ENCODE measurements at regions not wholly inside any gene's neighbourhood (a gene's known extent, or its start where the extent isn't known, plus 50 kb on each side); places are given as distances from the start of the nearest gene placed in this dataset.

- H3K4me3 Mint-ChIP-seq: no peak overlapping the region
- Histone ChIP-seq H2BK12ac (ENCODE audit: insufficient read length, low read depth, low read length) (no peak overlapping the region), H2AK5ac (ENCODE audit: insufficient read length, low read length) (no peak overlapping the region), H3K18ac (ENCODE audit: insufficient read length, low read depth, low read length) (no peak overlapping the region), H2BK5ac (ENCODE audit: insufficient read length, low read length) (no peak overlapping the region), H3K56ac (ENCODE audit: insufficient read length, low read depth, low read length) (no peak overlapping the region), H3K79me2 (ENCODE audit: insufficient read depth, low read length) (no peaks in the 10 kb centered on the region), H3K23ac (ENCODE audit: insufficient read length, low read depth, low read length) (no peak overlapping the region), H3K4me2 (ENCODE audit: insufficient read depth, insufficient read length, low read length) (no peak overlapping the region), H4K20me1 (ENCODE audit: control insufficient read depth, insufficient read depth, insufficient read length) (no peaks in the 10 kb centered on the region), H3K79me1 (ENCODE audit: insufficient read depth, low read depth, low read length, poor library complexity, severe bottlenecking) (no peaks in the 10 kb centered on the region), H3K9ac (ENCODE audit: extremely low read depth, insufficient read length, low read length) (no peak overlapping the region), H4K91ac (ENCODE audit: insufficient read length, low read depth, low read length) (no peak overlapping the region), H4K5ac (ENCODE audit: insufficient read length, low read depth, low read length) (no peak overlapping the region), H2BK15ac (ENCODE audit: low read depth, low read length) (no peak overlapping the region), H3K9me3 (ENCODE audit: control insufficient read depth, low read depth, low read length) (no peaks in the 10 kb centered on the region), H3K4ac (ENCODE audit: low read depth, low read length) (no peak overlapping the region), H3T11ph (ENCODE audit: low read length) (no peak overlapping the region), H3K23me2 (ENCODE audit: insufficient read length, low read depth, low read length, poor library complexity, severe bottlenecking) (no peaks in the 10 kb centered on the region), H3K27ac (ENCODE audit: insufficient read length, low read depth, low read length) (no peak overlapping the region), H2BK20ac (ENCODE audit: low read depth, low read length, poor library complexity, severe bottlenecking) (no peak overlapping the region), H3K27me3 (ENCODE audit: insufficient read depth, low read length) (no peaks in the 10 kb centered on the region), H4K8ac (replicated peaks; ENCODE audit: insufficient read length, low read depth, low read length) (no peak overlapping the region), H2AFZ (ENCODE audit: low read length) (no peak overlapping the region), H2BK120ac (ENCODE audit: low read depth, low read length, poor library complexity, severe bottlenecking) (no peak overlapping the region), H3K4me1 (ENCODE audit: insufficient read depth, low read length) (peaks cover 2% of the 10 kb centered on the region; the same call in 1 of the 2 replicates), H3K14ac (ENCODE audit: insufficient read depth, low read length) (no peak overlapping the region)
- 0 out of 7 replicates have a peak overlapping the region, but pooled peaks of 1 of the 3 experiments have one; percentile 44 for H3K27ac Mint-ChIP-seq
- peaks cover 3 to 8% of the 10 kb centered on the region in 2 experiments; a peak in 4 of 5 replicates for H3K9me3 Mint-ChIP-seq
- no peak for DNase-seq
- no peak for TF ChIP-seq CTCF (conservative IDR thresholded peaks at IDR 0.05)
- H3K27me3 Mint-ChIP-seq (ENCODE audit: low read depth): no peaks in the 10 kb centered on the region
- WGBS (ENCODE audit: extremely low coverage, insufficient read length, low lambda C conversion rate): no CpG with 5 or more reads among the region's 3 CpGs
- H3K36me3 Mint-ChIP-seq (ENCODE audit: insufficient read depth in 1 of 3, low read depth in 3 of 3): peaks cover 0 to 4% (median 0%) of the 10 kb centered on the region in 3 experiments; a peak in 1 of 7 replicates
- H3K4me1 Mint-ChIP-seq: peaks cover 25 to 33% of the 10 kb centered on the region in 2 experiments
These were observed 93.0 kb upstream of the EPCAM start for GRCh38 chr2:47276061-47276460.
